Activated CD8-positive, alpha-beta T cell treated with anti-CD3 and anti-CD28 coated beads for 36 hours (primary cell): ENCODE measurements at regions not wholly inside any gene's neighbourhood (a gene's known extent, or its start where the extent isn't known, plus 50 kb on each side); places are given as distances from the start of the nearest gene placed in this dataset.

Experiments
- ATAC-seq: fragments of 200-7000 bp; cut with Tn5 transposase; one replicate; pipeline ENCODE4 v1.10.0; 2021; ENCODE audit warnings: mild to moderate bottlenecking, moderate library complexity
- CTCF ChIA-PET: fragments of 350-600 bp; sonication (Branson Sonifier 250); formaldehyde crosslinking; loops from one replicate; lab custom pipeline; 2021; ENCODE audit warnings: antibody characterized with exemption; lab: Charles Lee
- POLR2A ChIA-PET: fragments of 350-600 bp; sonication (Branson Sonifier 250); formaldehyde crosslinking; loops from one replicate; lab custom pipeline; 2021; ENCODE audit warnings: antibody characterized with exemption; lab: Charles Lee
- DNase-seq: peaks from one replicate; pipeline ENCODE4 v3.0.0-alpha.2; 2020
- H3K27ac Mint-ChIP-seq: one replicate; pipeline ENCODE4 v1.8.0; 2021; ENCODE audit warnings: mild to moderate bottlenecking, mixed read lengths
- H3K27me3 Mint-ChIP-seq: one replicate; pipeline ENCODE4 v1.8.0; 2021; ENCODE audit warnings: mixed read lengths
- H3K36me3 Mint-ChIP-seq: one replicate; pipeline ENCODE4 v1.8.0; 2021; ENCODE audit warnings: low read depth, mixed read lengths
- H3K4me1 Mint-ChIP-seq: one replicate; pipeline ENCODE4 v1.8.0; 2021; ENCODE audit warnings: low read depth, mixed read lengths
- H3K4me3 Mint-ChIP-seq: one replicate; pipeline ENCODE4 v1.8.0; 2021; ENCODE audit warnings: mild to moderate bottlenecking, moderate library complexity, mixed read lengths
- H3K9me3 Mint-ChIP-seq: one replicate; pipeline ENCODE4 v1.8.0; 2021; ENCODE audit warnings: mixed read lengths
- intact Hi-C: fragments of 100-400 bp; cut with micrococcal nuclease; formaldehyde crosslinking; loops from one replicate; pipeline ENCODE4 v1.10.0; 2022
- TF ChIP-seq, protein P1 (sequence below): fragments of 200-600 bp; IDR thresholded peaks from one replicate; pipeline ENCODE4 v1.8.0; 2022; ENCODE audit warnings: antibody characterized with exemption, mild to moderate bottlenecking

DNA sequence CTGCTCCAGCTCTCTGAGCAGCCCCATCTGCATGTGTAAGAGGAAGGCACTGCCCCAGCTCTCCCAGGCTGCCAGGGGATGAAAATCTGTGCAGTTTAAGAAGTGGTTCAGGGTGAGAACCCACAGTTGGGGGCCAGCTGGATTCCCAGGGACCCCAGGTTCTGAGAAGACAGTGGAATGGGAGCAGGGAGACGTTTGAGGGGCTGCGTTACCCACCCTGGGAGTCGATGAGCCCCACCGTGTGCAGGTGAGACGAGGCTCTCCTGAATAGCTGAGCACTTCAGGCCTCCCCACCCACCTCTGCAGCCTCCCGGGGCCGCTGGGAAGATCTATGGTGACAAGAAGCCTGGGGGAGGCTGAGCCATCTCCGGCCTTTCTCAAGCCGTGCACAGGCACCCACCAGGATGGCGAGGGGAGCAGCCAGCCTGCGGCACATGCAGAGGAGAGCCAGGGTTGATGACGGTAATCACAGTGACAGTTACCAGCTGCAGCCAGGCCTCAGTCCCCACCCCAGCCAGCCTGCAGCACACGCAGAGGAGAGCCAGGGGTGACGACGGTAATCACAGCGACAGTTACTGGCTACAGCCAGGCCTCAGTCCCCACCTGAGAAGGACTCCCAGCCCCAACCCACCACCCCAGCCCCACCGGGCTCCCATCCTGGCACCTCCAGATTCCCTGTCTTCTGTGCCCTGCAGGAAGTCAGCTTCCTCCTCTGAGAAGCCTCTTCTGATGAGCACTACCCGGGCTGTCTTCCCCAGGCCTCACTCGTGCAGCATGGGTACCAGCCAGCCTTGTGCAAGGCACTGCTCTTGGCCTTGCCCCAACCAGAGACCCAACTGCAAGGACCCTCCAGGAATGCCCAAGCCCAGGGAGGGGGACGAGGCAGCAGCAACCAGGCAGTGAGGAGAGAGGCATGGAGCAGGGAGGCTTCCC lies 150.8 kb upstream of the PPP1R26 start:
- DNase-seq, result no peak
- TF ChIP-seq, protein P1, sequence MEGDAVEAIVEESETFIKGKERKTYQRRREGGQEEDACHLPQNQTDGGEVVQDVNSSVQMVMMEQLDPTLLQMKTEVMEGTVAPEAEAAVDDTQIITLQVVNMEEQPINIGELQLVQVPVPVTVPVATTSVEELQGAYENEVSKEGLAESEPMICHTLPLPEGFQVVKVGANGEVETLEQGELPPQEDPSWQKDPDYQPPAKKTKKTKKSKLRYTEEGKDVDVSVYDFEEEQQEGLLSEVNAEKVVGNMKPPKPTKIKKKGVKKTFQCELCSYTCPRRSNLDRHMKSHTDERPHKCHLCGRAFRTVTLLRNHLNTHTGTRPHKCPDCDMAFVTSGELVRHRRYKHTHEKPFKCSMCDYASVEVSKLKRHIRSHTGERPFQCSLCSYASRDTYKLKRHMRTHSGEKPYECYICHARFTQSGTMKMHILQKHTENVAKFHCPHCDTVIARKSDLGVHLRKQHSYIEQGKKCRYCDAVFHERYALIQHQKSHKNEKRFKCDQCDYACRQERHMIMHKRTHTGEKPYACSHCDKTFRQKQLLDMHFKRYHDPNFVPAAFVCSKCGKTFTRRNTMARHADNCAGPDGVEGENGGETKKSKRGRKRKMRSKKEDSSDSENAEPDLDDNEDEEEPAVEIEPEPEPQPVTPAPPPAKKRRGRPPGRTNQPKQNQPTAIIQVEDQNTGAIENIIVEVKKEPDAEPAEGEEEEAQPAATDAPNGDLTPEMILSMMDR, result no peak

GRCh38 chr9:135329571-135330306 lies 149.8 kb upstream of the PPP1R26 start:
- intact Hi-C loops, result no loop called here
- Mint-ChIP-seq H3K4me1 (no peaks in the 10 kb centered on the region), H3K36me3 (no peaks in the 10 kb centered on the region), H3K4me3 (no peak overlapping the region), H3K27me3 (peaks cover 3% of the 10 kb centered on the region), H3K9me3 (no peaks in the 10 kb centered on the region), H3K27ac (no peak overlapping the region)
- TF ChIP-seq, protein P1, result no peak
- ATAC-seq (no peak), DNase-seq (no peak)
- POLR2A ChIA-PET, result no interaction called here
- CTCF ChIA-PET, result no interaction called here

More for the DNA sequence above, 150.8 kb upstream of the PPP1R26 start:
- Mint-ChIP-seq H3K4me1 (no peaks in the 10 kb centered on the region), H3K36me3 (no peaks in the 10 kb centered on the region), H3K4me3 (no peak overlapping the region), H3K27me3 (peaks cover 3% of the 10 kb centered on the region), H3K9me3 (no peaks in the 10 kb centered on the region), H3K27ac (no peak overlapping the region)
- no peak for ATAC-seq
- CTCF ChIA-PET, result no interaction called here
- intact Hi-C loops, result no loop called here
- POLR2A ChIA-PET, result no interaction called here

DNA sequence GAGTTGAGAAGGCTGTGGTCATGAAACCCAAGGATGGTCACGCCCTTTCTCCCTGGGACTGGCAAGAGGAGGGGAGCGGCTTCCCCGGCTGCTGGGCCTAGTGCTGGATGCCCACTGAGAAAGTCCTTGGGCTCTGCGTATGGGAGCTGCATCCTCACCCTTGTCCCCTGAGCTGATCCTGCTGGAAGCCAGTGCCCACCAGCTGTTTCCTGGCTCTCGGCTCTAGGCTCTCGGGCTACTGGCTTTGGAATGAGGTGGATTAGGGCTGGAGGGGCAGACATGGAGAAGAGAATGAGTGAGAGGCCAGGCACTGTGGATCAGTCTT lies 149.3 kb upstream of the PPP1R26 start:
- intact Hi-C loops, result no loop called here
- DNase-seq (no peak), ATAC-seq (no peak)
- CTCF ChIA-PET, result no interaction called here
- H3K4me3 Mint-ChIP-seq, result no peak overlapping the region
- TF ChIP-seq, protein P1, result no peak
- no peaks in the 10 kb centered on the region for H3K9me3 Mint-ChIP-seq
- no peaks in the 10 kb centered on the region for H3K4me1 Mint-ChIP-seq
- no peaks in the 10 kb centered on the region for H3K36me3 Mint-ChIP-seq
- H3K27ac Mint-ChIP-seq, result no peak overlapping the region
- POLR2A ChIA-PET, result no interaction called here
- H3K27me3 Mint-ChIP-seq, result peaks cover 3% of the 10 kb centered on the region

- no peak for DNase-seq
- ChIA-PET POLR2A (no interaction called here), CTCF (no interaction called here)
- peaks cover 3% of the 10 kb centered on the region for H3K27me3 Mint-ChIP-seq
- no peak overlapping the region for H3K27ac Mint-ChIP-seq
- intact Hi-C loops, result no loop called here
- ATAC-seq, result no peak
- H3K36me3 Mint-ChIP-seq, result no peaks in the 10 kb centered on the region
- no peaks in the 10 kb centered on the region for H3K4me1 Mint-ChIP-seq
- TF ChIP-seq, protein P1, result no peak
- no peak overlapping the region for H3K4me3 Mint-ChIP-seq
- H3K9me3 Mint-ChIP-seq, result no peaks in the 10 kb centered on the region
These were observed 148.6 kb upstream of the PPP1R26 start for GRCh38 chr9:135330685-135331590.
